ENCODE measurements at regions not wholly inside any gene's neighbourhood (a gene's known extent, or its start where the extent isn't known, plus 50 kb on each side); places are given as distances from the start of the nearest gene placed in this dataset.
"Not testable (repeated sequence)": the region's sequence is repeated elsewhere in the genome, so short reads cannot be mapped to it uniquely, and the experiment has no call there.

- peak; percentile 35 for DNase-seq
Measured at GRCh38 chr2:95728878-95729596, 137.2 kb downstream of the TRIM43 start.

- no peak for DNase-seq
Measured at GRCh38 chr2:95729597-95729955, 137.8 kb downstream of the TRIM43 start.

GRCh38 chr2:95730813-95731212 lies 139.0 kb downstream of the TRIM43 start:
- no peak for DNase-seq

- no peak for DNase-seq
Measured at GRCh38 chr2:95734976-95735890, 143.4 kb downstream of the TRIM43 start.

GRCh38 chr2:95738301-95738700 lies 146.5 kb downstream of the TRIM43 start:
- no peak for DNase-seq

DNA sequence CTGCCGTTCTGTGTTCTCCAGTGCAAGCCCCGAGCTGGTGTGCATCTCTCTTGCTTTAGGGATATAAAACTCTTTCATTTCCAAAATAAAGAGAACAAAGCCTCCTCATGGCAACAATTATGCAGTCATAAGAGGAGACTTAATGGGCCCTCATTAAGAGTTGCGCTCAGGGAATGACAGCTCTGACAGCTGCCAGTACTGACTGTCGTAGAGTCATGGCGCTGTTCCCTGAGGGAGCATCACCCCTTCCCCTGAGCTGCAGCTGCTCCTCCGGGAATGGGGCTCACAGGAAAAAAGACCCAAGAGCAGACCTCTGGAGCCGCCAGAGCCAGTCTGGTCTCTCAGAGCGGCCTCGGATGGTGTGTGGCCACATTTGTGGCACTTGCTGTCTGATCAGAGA lies 160.3 kb downstream of the TRIM43 start:
- not testable (repeated sequence) for DNase-seq

DNA sequence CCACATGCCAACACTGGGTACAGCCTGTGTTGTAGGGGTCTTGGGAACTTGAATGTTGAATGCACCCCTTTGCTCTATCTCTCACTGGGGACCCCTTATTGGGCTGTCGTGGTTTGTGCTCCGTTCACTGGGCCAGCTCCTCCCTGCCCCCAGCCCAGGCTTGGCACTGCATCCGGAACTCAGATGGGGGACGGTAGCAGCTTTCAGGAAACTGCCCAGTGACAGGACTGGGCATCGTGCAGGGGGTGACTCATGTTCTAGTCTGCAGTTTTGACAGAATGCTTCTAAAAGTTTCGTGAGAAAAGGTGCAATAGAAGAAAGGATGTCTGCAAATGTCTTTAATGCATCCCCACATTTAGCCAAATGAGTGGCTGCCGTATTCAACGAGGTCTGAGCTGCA lies 162.0 kb downstream of the TRIM43 start:
- not testable (repeated sequence) for DNase-seq

DNA sequence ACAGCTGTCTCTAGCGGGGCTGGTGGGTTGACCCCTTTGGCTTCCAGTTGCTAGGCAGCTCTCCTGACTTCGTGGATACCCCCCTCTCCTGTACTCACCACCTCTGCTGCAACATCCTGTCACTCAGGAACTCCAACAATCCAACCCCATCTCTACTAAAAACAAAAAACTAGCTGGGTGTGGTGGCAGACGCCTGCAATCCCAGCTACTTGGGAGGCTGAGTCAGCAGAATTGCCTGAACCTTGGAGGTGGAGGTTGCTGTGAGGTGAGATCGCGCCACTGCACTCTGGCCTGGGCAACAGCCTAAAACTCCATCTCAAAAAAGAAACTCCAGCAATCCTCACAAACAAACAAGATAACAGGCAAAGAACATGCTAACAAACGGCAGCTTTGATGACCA lies 162.4 kb downstream of the TRIM43 start:
- not testable (repeated sequence) for DNase-seq

GRCh38 chr2:95754819-95755563 lies 163.2 kb downstream of the TRIM43 start:
- not testable (repeated sequence) for DNase-seq

DNA sequence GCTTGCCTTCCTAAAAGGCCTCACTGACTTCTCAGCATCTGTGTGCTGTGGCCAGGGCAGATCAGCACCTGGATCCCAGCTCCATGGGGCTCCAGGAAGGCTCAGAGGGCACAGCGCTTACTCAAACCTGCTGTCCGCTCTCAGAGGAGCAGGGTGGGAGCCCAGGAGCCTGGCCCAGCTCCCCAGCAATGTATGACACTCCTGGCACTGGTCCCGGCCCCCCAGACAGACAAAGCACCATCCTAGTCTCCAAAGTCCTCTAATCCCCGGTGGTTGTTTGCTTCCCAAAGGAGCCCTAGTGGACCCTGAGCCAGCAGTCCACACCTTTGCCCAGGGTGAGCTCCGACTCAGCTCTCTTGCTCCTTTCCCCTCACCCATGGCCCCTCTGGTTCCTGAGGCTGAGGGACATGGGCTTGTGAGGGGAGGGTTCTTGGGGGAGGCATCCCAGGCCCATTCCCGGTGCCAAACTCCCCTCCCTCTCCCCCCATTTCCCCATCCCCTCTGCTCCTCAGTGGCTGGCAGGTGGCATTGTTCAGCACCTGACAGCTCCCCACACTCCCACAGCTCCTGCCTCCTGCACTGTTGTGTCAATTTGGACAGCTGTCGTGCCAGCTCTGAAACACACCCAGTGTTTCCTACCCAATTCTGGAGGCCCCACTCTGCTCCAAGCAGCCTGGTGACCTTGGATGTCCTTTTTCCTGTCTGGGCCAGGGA lies 164.3 kb downstream of the TRIM43 start:
- peak; percentile 26 for DNase-seq

GRCh38 chr2:95757988-95758387 lies 166.2 kb downstream of the TRIM43 start:
- DNase-seq: no peak

DNA sequence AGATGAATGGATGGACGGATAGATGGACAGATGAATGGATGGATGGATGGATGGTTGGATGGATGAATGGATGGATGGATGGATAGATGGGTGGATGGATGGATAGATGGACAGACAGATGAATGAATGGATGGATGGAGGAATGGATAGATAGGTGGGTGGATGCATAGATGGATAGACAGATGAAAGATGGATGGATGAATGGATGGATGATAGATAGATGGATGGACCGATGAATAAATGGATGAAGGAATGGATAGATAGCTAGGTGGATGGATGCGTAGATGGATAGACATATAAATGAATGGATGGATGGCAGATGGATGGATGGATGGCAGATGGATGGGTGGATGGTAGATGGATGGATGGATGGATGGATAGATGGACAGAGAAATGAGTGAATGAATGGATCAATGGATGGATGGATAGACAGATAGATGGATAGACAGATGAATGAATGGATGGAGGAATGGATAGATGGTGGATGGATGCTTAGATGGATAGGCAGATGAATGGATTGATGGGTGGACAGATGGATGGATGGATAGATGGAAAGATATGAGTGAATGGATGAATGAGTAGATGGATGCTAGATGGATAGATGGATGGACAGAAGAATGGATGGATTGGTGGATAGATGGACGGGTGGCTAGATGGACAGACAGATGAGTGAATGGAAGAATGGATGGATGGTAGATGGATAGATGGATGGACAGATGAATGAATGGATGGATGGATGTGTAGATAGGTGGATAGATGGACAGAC lies 167.9 kb downstream of the TRIM43 start:
- no peak for DNase-seq

- no peak for DNase-seq
Measured at GRCh38 chr2:95760806-95761525, 169.2 kb downstream of the TRIM43 start.

DNA sequence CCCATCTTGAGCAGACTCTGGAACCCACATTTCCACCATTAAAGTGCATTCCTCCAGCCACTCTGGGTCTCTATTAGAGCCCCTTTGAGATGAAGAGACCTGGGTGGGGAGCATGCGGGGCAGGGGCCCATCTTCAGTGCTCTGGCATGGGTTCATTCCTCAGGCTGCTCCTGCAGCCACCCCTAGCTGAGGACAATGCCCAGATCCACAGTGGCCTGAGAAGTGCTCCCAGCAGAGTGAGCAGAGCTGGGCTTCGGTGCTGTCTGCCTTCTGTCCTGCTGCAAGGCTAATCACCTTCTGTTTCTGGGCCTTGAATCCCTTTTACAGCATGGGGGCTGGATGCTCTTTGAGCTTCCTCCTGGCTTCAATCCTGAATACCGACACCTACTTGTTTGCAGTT lies 169.8 kb downstream of the TRIM43 start:
- DNase-seq: no peak

- DNase-seq: not testable (repeated sequence)
Measured at GRCh38 chr2:95762023-95763021, 170.5 kb downstream of the TRIM43 start.

DNA sequence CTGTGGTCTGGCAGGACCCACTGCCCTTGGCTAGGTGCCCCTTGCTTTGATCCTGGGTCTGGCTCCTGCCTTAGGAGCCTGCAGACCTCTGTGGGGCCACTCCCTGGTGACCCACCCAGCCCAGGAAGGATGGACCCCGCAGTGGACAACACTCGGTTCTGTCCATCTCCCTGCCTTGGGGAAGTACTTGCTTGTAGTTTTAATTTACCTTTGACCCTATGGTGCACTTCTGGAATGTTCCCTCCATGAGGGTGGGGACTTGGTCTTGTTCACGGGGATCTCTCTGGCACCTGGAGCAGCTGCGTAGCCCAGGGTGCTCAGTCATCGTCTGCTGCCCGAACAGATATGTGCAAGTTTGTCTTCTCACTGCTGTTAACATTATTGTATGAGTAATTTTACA lies 171.3 kb downstream of the TRIM43 start:
- DNase-seq: not testable (repeated sequence)

DNA sequence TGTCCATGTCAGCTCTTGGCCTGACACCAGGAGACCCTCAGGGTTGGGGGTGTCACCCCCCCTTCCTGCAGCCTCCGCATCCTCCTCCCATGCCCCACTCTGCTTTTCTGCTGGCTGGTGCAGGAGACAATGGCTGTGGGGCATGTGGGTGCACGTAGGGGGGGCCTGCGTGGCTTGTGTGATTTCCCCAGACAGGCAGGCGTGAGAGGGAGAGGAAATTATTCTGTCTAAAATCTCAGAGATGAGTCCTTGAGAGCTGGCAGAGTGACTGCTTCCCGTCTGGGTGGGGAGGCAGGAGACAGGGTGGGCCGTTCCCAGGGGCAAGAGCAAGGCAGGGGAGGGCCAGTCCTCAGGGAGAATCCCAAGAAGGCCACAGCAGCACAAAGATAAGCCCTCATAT lies 173.2 kb downstream of the TRIM43 start:
- not testable (repeated sequence) for DNase-seq

GRCh38 chr2:95765925-95766910 lies 174.4 kb downstream of the TRIM43 start:
- DNase-seq: not testable (repeated sequence)

Measured in right kidney (tissue), 1 donor.